Skin of body (tissue), 1 donor: ENCODE measurements at regions not wholly inside any gene's neighbourhood (a gene's known extent, or its start where the extent isn't known, plus 50 kb on each side); places are given as distances from the start of the nearest gene placed in this dataset.

Experiments
- DNase-seq: peaks from one replicate; lab custom pipeline; 2025; lab: John Stamatoyannopoulos, UW

DNA sequence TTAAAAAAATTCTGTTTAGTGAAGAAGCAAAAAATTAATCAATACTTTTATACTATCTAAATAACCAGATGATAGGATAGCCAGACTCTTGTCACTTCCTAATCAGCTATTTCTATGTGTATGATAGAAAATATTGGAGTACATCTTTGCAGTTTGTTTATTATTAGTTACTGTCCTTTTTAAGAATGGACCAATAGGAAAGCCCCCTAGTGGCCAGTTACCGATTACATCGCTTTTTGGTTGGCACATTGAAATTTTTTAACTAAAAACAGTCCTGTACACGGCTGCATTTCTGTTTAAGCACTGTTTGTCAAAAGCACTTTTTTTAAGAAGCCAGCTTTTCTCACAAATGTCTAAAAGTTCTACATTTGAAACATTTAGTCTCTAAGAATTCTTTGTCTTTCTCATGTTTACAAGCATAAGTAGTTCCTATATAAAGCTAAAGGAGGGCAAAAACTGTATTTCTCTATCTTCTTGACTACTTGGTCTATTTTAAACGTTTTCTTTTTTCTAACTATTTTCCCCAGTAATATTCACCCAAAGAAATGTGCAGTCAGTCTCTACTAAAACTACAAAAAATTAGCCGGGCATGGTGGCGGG, 253.2 kb upstream of the LRTM1 start:
- no peak for DNase-seq

DNA sequence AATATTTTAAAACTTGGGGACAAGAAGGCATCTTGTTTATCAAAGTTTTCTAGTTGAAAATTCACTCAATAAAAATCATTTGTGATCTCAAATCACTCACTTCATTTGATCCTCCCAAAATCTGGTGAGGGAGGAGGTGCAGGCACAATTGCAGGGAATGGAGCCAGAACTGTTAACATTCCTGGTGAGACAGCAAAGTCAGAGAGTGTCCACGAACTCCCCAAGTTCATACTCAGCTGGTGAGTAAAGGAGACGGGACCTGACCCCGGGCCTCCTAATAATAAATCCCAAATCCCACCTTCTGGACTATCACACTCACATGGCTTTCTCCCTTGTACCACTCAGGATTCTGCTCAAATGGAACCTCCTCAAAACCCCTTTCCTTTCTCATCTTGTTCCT, 252.3 kb upstream of the LRTM1 start:
- DNase-seq, result no peak

DNA sequence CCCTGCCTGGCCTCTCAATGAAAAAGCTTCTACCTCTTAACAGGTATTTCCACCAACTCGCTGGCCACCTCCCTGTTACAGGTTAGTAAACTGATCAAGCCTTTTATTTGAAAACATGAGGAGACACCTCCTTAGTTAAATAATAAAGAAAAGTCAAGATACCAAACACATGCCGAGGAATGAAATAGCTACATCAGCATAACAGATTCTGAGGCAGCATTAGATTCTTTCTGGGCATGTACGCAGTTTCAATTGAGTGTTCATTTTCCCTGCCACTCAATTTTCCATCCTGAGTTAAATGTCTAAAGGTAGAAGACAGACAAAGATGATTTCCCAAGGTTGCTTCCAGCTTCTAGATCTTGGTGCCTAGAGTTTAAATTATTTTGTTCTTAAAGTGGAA, 250.5 kb upstream of the LRTM1 start:
- no peak for DNase-seq

DNA sequence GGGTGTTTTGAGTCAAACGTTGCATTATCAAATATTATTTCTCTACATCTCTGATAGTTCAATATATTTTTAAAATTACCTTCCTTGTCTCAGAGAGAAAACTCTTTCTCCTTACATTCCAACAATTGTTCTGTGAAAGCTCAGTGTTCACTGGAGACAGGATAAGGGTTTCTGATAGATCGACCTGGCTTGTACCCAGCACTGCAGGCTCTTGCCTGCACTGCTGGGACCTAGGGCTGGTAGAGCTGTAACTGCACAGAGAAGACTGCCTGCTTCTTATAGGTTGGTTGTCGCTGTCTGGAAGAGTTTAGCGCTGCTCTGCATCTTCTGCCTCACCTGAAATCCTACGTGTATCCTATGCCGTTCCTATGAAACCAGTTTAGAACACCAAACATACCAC, 249.9 kb upstream of the LRTM1 start:
- no peak for DNase-seq

DNA sequence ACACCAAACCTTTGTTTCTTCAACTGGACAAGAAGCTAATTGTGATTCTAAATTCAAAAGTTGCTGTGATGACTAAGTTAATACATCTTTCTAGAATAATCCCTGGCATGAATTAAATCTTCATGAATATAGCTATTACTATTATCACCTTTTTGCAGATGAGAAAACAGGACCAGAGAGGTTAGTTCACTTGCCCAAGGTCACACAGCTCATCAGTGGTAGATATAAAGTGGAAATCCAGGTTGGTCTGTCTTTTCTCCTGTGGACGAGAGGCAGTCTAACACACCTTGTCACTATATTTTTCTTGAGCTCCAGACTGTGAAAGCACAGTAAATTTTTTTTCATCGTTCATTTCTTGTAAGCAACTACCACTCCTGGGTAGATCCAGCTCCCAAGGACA, 247.6 kb upstream of the LRTM1 start:
- DNase-seq, result no peak

DNA sequence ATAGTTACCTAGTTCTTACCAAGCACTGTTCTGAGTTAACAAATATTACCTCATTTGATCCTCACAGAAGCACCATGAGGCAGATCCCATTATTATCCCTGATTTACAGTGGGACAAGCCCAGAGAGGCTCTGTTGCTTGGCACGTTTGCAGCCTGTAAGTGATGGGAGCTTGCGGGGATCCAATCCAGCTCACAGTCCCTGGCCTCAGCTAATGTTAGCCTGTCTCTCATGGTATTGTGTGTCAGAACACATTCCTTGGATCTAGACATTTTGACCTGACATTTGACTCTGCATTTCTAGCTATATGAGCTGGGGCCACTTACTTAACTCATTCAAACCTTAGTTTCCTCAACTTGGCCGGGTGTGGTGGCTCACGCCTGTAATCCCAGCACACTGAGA, 246.9 kb upstream of the LRTM1 start:
- DNase-seq, result no peak

DNA sequence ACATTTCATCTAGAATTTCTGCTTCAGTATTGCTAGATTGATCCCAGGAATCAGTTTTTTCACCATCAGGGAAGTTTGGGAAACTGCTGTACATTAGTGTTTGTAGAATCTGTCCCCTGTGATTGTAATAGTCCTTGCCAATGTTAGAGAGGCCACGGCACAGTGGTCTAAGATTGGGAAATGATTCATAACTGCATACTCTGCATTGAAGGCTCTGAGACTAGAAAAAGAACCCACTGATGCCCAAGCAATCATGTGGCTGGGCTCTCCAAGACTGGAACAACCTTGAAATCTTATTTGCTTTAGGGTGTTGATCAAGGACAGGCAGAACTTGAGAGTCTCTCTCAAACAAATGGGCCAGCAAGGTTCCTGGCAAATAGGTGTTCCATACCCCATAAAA, 245.6 kb upstream of the LRTM1 start:
- no peak for DNase-seq

DNA sequence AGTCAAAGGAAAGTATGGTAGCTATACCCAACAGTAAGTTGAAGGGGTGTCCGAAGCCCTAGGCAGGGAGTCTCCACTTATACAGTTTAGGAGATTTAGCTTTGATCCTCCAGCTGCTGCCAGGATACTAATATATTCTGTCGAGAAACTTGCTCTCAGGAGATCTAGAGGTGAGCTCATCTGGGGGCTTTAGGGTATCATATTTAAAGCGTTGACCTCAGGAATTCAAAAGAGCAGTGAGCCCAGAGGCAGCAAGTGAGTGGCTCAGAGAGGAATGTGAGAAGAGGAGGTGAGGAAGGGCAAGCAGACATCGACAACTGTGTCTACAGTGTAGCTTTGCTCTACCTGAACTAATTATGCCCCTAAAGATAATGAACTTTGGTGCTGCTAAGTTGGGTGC, 245.1 kb upstream of the LRTM1 start:
- no peak for DNase-seq

DNA sequence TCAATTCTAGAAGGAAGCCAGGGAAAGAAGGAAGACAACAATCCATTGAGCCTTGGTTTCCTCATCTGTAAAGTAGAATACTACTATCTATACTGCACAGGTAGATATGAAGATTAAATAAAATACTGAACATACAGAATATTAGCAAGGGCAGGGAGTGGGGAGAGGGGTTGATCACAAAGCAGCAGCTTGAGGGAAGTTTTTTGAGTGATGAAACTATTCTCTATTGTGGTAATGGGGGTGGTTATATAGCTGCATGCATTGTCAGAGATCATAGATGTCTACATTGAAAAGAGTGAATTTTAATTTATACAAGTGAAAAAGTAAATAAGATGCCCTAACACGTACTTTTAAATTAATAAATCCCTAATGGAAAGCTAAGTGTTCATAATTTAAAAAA, 242.6 kb upstream of the LRTM1 start:
- no peak for DNase-seq

DNA sequence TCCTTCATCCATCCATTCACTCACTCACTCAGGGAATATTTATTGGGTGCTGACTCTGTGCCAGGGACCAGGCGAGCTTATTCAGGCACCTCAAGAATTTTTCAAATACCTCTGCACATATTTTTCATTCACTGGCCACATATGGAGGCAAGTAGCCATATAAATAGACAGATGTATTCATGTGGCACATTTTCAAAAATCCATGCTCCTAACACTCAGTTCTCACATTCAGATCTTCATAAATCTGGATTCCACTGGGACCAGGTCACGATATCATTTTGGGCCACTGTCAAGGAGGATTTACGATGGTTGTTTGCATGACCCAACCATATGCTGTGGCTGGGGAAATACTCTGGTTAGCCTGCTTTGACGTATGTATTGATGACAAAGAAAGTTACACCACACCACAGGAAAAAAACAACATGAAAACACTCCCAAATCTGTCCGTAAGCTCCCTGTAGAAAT, 241.8 kb upstream of the LRTM1 start:
- DNase-seq, result peak; percentile 23

DNA sequence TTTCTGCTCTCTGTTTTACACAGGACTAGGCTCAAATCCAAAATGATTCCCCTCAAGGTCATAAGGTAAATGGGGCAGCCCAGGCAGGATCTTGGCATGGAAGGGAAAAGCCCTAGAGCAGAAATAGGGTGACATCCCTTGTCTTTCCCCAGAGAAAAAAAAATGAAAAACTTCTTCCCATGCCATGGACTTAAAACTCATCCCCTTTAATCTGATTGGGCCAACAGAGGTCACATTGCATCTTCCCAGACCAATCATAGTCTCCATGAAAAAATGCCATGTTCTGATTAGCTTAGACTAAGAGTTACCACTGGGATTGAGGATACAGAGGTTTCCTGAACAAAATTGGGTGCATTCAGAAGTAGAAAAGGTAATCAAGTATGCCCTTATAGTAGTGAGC, 241.3 kb upstream of the LRTM1 start:
- no peak for DNase-seq

DNA sequence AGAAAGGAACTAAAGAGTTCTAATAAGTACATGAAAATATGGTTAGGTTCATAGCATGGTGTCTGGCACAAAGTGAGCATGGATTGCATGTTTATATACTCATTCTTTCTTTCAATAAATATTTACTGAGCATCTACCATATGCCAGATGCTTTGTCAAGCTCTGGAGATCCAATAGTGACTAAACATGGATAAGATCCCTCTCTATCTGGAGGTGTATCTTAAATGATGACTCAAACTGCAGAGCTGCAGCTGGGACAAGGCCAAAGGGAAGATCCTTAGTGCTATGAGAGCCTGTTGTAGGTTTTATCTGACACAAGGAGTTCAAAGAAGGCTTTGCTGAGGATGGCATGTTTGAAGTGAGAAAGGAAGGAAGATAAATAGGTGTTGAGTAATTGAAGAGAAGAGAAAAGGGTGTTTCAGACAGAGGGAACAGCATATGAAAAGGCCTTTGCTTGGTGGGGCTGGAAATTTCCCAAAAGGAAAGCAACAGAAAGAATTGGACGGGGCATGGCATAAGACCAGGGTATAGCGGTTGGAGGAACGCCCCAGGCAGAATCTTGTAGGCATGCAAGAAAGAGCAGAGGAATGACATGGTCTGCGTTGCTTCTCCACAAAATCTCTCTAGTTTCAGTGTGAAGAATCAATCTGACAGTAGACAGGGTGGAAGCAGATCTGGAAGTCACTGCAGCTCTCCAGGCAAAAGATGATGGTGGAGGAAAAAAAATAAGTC, 239.9 kb upstream of the LRTM1 start:
- no peak for DNase-seq

DNA sequence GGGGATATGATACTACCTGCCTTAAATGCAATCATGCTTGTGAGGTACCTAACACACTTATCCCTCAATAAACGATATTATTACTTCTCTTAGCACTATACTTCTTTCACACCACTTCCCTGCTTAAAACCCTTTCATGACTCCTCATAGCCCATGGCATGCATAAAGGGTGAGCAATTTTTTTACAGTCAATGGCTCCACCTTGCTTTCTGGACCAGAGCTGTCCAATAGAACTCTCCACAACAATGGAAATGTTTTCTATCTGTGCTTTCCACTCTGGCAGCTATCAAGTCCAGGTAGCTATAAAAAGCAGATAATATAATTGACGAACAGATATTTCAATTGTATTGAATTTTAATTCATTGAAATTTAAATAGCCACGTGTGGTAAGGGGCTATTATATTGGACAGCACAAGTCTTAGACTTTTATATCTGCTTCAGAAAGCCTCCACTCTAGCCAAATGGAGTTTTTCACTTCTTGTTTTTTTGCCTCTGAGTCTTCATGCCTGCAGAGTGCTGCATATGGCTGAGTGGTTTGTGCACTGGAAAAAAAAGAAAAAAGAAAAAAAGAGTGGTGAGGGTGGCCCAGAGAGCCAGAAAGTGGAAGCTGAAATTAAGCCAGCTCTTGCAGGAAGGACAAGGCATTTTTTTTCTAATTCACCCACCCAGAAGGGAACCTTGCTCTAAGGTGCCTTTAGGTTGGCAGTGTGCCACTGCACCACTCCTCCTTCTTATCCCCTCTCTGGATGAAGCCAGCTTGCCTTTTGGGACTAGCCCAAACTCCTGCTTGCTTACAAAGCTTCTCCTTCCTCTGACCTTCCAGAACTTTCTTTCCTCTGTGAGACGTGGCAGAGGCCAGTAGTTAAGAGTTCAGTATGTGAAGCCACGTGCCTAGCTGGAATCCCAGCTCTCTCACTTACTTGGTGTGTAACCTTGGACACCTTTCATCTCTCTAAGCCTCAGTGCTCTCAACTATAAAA, 239.0 kb upstream of the LRTM1 start:
- no peak for DNase-seq

DNA sequence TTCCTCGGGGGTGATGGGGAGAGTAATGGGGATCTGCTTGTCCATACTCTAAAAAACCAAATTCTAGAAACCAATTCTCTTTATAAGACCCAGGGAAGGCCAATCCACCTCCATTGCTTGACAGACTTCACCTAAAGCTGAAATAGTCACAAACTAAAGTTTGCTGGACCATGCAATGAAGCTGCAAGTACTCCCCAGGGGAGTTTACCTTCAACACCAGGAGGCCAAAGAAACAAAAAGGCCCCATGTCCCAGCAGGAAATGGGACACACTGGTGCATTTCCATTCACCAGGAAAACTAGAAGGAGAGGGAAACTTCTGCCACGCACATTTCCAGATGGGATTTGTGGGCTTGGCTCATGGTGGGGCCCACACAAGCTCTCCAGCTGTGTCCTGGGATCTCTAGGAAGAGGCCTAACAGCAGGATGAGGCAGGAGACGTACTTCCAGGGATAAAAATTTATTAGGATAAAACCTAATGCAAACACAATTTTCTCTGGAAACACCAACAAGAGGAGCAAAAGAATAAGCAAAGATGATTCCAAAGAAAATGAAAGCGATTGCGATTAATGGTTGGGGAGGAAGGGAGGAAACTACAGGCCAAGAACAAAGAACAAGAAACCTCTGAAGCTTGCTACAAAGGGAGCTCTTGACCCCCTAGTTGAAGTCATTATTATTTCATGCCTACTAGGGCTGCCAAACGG, 238.0 kb upstream of the LRTM1 start:
- DNase-seq, result peak; percentile 31

DNA sequence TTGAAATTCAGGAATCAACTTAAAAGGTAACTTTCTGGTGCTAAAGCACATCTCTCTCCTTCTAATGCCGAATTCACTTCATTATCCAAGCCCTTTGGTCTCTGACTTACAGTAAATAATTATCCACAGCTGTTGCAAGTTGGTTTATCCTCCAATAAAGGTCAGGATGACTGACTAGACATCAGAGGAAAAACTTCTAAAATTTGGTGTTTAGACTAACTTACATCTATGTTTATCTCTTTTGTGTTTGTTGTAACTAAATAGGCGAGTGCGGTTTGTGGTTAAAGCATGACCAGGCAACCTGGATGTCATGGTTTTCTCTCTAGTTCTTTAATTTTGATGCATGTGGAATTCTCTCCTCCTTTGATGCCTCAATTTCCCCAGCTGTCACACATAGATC, 237.4 kb upstream of the LRTM1 start:
- DNase-seq, result no peak

DNA sequence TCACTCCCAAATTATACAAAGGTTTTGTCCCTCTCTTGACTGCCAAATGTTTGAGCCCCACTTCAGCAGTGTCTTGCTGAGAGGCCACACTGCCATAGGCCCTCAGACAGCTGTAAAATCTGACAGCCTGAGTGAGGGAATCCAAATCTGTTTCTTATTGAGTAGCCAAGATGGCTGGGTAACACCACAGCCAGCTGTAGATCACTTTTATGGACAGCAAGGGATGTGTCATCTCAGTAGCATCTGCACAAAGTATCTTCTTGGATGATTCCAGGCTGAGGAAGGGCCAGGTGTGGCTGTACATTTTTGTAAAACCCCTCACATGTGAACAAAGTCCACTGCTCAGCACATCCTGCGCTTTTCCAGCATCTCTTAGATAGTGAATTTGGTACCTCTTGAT, 237.0 kb upstream of the LRTM1 start:
- DNase-seq, result no peak

DNA sequence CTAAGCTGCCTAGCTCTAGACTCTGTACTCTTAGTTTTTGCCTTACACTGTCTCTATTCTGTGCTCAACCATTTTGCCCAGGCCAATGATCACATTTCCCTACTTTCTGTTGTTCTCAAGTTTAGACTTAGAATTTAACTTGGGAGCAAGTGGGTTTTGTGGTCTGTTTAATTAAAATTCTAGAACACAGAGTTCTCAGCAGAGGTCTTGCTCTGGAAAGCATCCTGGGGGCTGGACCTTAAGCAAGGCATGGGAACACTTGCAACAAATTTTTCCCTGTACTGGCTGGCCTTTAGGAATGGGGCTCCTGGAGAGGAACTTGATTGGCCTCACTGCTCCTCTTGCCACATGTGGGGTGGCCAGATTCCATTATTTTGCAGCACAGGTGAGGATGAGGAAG, 236.3 kb upstream of the LRTM1 start:
- DNase-seq, result no peak

DNA sequence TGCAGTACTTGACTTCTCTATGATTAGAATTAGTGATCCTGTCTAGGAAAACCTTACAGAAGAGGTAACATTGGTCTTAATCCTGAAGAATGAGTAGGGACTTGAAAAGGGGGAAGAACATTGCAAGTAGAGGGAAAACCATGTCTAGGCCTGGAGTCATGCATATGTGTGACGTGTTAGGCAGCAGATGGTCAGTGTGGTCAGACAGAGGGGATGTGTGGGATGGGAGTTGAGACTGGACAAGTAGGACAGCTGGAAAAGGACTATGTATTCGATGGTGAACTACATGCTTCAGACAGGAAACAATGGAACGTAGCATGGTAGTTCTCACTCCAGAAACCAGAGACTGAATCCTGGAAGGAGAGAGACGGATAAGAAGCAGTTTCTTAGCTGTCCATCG, 235.6 kb upstream of the LRTM1 start:
- DNase-seq, result no peak

DNA sequence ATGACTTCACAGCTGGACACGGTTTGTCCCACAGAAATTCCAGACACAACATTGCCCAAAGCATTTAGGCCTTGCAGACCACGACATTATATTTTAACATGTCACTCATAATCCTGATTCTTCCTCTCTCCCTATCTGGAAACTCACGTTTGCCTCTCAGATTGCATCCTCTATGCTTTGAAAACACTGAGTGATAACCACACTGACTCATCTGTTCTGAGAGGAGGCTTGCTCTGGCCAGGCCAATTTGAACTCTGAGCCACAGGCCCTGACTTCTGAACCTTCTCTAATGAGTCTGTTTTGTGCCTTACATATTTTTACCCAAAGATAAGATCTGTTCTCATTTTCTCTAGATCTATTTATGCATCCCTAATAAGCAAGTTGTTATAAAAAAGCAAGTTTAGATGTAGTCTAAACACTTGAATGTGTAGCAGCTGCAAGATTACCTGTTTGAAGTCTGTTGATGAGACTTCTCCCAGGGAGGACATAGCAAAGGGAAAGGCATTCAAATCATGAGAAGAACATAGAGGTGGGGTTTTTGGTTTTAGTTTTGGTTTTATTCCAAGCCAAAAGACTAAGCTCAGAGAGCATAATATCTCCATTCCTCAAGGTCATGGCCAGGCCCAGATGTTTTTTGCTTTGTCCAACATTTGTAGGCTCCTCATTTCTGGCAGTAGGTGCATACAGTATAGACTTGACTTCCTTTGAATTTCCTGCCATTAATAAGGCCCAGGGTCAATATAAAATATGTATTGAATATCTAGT, 234.4 kb upstream of the LRTM1 start:
- no peak for DNase-seq

DNA sequence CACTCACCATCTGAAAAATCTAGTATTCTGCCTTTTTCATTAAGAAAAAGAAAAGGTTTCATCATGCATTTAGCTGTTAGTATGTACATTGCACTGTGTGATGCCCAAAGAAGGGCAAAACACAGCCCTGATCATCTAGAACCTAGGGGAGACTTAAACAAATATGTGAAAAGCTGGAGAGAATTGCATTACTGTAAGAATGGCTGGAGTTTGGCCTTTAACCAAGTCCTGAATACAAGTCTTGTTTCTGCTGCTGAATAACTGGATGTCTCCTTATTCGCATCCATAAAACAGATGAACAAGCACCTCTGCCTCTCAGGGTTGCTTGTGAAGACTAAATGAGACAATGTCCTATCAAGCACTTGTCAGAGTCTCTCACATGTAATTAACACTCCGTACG, 233.4 kb upstream of the LRTM1 start:
- no peak for DNase-seq
